Stimulated activated CD8-positive, alpha-beta memory T cell treated with anti-CD3 and anti-CD28 coated beads, Interleukin-15, amount 100 ng/mL, for 1 hour (primary cell): ENCODE measurements at regions not wholly inside any gene's neighbourhood (a gene's known extent, or its start where the extent isn't known, plus 50 kb on each side); places are given as distances from the start of the nearest gene placed in this dataset.

Experiments used
- DNase-seq: peaks from one replicate; pipeline ENCODE4 v3.0.0-alpha.2; 2020; ENCODE audit warnings: low read depth

DNA sequence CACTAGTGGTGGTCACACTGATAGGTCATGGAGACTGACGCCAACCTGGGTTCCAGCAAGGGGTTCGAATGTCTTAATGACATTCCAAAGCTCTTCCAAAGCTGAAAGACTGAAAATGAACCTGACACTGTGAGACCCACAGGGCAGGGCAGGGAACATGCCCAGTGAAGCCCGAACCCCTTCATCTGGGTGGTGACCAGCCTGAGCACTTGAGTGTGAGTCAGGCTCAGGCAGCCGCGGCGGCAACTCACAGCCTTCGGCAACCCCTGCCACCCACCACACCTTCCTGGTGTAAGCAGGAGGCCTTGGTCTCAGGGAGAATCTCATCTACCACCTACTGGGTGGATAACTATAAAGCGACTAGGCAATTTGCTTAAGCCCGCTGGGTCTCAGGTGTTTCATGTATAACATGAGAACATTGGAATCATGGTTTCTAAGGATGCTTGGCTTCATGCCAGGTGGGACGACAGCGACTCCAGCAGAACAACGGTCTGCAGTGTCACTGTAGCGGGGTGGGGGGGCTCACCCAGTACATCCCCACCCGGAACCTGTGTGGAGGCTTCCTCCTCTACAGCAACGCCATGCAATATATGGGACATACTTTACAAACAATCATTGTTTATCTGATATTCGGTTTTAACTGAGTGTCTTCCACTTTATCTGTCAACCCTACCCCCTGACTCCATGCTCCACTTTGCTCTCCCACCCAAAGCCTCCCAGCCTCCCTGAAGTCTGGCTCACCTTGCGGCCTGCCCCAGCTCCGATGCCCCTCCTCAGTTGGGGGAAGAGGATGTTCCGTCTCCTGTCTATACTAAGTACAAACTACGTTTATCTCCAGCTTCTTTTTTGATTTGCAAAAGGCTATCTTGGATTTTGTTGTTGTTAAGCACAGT lies 125.0 kb upstream of the MEF2A start:
- DNase-seq: no peak

DNA sequence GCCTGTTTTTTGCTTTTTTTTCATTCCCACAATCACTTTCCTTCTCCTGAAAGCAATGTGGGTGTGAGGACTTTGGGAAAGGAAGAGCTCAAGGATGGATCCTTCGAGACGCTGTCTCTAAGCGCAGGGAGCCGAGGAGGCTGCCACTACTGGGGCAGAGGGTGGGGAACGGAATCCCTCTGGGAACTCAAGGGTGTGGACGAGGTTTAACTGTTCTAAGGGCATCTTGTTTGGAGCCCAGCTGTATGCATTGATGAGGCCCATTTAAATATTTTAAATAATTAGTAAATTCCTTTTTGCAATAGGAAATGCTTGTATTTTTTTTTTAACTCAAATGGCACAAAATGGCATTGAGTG lies 124.4 kb upstream of the MEF2A start:
- DNase-seq: no peak

DNA sequence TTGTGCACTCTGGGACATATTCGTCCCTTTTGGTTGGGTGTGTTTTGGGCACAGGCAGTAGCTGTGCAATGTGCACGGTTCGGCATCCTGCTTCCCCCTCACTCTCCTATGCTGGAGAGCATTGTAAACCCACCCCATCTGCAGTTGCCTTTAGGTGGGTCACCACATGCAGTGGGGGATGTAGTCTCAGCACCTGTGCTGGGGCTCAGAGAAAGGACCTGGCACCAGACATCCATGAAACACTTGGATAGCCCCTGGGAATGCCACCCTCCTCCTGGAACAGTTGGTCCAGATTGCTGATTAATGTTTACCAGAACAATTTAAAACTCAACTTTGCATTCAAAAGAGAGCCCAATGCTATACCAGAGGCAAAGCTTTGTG lies 123.9 kb upstream of the MEF2A start:
- no peak for DNase-seq

DNA sequence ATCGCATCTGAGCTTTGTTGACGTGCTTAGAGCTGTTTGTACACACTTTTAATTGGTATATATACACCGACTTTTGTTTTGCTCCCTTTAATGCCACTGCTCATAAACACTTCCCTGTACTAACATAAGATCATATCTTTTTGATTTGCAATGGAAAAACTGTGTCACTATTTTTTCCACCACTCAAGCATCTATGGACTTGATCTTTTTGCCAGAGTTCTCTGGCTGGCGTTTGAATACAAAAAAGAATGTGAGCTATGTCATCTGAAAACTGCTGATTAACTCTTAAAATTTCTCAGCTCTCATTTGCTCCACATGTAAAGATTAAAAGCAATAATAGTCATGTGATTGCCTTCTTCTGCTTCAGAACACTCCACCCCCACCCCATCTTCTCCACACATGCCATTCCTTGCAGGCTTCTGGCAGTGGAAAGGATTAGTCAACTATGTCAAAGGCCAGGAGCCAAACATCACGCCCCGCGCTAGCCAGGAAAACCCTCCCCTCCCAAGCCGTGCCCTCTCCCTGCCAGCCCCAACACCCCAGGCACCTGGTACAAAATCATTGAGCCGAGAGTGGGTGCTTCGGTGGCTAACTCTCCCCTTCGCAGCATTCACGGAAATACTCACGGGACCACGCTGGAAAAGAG lies 123.4 kb upstream of the MEF2A start:
- no peak for DNase-seq

DNA sequence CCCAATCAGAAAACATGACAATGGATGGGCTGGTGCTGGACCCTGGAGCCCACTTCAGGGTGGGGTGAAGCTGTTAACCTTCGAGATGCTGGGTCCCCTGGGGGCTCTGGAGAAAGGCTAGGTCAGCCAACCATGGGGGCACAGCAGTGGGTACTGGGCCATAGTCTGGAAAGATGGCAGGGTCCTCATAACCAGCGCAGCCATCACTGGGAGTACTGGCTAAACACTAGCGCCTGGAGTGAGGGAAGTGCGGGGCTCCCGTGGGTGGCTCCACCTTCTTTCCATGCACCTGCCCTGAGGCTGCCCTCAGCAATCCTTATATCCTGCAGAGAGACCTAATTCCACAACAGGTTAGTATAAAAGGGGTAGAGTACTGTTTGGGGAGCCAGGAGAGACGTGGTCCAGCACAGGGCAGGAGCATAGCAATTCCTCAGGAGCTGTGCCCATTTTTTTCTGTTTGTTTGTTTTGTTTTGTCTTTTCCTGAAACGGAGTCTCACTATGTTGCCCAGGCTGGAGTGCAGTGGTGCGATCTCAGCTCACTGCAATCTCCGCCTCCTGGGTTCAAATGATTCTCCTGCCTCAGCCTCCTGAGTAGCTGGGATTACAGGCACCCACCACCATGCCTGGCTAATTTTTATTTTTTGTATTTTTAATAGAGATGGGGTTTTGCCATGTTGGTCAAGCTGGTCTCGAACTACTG lies 122.6 kb upstream of the MEF2A start:
- DNase-seq: no peak

DNA sequence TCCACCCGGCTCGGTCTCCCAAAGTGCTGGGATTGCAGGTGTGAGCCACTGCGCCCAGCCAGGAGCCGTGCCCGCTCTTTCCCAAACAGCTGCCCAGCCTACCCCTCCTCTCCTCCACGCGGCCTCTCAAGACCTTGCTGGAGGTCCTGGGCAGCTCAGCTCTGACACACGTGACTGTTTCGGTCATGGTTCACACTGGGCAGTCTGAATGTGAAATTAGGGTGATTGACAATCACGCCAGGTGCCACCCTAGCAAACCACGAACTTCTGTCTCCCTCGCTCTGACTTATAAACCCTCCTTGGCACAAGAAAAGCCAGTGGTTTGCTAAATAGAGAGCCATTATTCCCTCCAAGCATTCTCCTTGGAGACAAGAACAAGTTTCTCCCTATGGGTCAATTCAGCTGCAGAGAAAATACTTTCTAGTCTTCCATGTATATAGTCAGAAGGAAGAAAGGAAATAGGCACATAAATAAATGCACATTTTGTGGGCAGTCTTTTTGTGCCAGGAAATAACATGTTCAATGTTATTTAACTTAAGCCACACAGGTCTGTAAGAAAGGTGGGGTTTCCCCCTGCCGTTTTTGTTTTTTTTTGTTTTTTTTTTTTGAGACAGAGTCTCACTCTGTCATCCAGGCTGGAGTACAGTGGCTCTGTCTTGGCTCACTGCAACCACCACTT lies 121.9 kb upstream of the MEF2A start:
- DNase-seq: no peak

DNA sequence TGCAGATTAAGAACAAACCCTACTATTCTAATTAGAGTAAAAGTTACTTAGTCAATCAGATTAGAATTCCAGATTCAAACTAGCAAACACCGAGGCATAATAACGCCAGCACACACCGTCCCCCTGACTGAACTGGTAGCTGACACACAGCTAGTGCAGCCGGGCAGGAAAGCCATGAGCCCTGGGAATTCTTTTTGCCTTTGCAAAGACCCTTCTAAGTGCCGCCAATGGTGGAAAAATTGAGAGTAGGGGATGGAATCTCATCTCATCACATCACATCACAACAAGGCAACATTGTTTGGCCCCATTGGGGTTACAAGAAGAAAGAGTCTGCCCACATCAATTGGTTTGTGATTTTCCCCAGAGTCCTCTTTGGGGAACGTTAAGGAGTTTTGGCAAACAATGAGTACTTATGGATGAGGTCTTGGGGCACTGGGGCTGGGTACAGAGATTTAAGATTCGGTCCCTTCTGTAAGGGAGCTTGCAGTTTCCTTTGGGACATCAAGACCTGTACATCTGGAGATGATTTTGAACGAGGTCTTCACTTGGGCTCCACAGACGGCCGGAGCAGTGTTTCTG lies 120.4 kb upstream of the MEF2A start:
- no peak for DNase-seq

DNA sequence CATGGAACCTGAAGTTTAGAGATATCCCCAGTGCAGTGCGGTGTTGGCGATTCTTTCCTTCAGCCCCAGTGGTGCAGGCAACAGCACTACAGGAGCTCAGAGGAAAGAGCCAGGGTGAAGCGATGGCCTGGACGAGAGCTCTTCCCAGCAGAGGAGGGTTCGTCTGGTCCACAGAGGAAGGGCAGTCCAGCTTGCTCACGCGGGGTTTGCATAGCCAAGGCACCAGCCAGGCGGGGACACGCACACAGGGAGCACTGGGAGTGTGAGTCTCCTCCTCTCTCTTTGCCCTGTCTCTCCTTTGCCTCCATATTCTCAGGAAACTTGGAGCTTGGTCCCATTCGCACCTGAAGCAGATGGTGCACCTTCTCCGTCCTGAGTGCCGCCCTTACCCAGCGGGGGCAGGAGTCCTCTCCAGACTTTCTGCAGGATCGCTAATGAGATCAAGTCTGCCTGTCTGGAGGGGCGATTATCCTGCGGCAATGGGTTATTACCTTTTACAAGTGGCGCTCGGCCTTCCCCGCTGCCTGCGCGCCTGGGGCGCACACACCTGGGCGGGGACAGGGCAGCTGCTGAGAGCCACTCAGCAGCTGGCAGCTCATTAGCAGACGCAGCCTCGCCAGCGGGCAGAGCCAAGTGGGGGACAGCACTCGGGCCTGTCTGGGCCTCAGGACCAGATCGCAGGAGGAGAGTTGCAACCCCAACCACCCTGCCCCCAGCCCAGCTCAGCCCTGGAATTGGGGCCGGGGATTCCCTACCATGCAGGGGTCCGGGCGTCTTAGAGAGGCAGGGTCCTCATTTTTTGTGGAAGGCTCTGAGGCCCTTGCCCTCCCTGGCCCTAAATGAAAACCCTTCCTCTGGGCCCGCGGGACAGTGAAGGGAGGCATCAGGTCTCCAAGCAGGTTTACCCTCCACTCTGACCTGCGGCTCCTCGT lies 119.0 kb upstream of the MEF2A start:
- DNase-seq: no peak

DNA sequence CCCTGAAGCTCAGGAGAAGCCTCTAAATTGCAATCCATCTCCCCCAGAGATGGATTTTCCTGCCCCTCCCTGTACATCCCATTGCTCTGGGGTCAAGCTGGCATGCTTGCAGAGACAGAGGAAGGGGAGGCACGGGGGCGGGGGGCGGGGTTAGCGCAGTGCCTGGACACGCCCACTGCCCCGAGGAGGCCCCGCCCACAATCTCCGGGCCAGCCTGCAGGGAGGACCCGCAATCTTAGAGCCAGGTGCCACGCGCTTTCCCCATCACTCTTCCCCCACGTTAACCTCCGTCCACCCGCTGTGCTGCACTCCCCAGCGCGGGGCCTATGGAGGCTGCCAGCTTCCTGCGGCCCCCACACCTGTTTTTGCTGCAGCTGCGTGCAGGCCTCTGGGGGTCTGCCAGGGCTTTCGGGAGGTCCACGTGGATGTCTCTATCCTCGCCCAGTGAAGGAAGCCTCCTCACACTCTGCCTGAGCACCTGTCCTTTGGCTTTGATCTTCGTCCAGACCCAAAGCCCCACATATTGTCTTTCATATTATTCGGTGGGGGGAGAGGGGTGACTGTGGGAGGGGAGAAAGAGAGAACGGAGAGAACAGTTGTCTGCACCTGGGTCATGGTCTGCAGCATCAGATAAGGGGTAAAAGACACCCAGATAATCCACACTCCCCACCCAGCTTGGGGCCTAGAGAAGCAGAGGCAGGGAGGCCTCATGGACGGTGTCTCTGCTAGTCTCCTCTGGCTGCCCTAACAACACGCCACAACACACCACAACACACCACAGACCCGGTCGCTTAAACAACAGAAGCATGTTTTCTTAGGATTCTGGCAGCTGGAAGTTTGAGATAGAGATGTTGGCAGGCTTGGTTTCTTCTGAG lies 118.0 kb upstream of the MEF2A start:
- DNase-seq: no peak

DNA sequence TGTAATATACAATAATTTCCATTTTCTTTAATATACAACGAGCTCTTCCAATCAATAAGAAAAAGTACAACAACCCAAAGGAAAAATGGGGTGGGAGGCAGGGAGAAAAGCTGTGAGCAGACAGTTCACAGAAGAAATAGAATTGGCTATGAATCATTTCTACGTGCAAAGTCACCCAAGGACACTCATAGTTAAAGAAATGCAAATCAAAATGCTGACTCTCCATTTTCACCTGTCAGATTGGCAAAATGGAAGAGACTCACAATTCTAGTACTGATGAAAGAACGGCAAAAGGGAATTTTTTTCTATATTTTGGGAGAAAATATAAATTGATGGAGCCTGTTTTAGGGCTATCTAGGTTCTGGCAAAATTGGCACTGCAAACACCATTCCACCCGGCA lies 116.3 kb upstream of the MEF2A start:
- DNase-seq: no peak

DNA sequence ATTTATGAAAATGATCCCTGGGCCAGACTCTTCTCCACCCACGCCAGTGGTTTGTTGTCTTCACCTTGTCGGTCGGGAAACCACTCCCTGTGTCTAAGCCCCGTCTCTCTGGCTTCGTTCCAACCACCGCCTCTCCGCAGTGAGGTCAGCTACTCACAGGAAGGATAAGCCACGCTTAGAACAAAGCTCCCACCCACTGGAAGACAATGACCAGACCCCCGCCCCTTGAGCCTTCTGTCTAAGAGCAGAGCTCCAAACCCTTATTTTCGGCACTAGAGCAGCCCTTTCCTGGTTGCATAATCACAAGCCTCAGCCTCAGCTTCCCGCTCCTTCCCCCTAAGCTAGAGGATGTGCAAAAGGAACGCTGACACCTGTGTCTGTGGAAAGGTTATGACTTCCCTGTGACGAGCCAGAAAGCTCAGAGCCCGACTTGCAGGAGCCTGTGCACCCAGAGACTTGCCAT lies 114.9 kb upstream of the MEF2A start:
- peak; percentile 25 for DNase-seq

DNA sequence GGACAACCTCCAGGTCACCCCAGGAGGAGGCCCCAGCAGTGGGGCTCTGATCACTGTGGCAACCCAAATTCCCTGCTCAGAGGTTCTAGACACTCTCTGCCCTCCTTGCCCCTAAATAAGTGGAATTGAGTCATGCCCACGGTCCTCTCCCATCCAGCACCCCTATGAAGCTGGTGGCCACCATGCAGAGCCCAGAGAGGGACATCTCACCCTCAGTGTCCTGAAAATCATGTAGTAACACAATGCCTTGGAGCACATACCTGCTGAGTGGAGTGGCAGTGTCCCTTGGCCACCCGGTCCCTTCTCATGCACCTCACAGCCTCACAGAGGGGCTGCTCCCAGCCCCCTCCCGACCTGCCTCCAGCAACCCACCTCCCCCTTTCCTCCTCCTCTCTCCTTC lies 114.3 kb upstream of the MEF2A start:
- no peak for DNase-seq

DNA sequence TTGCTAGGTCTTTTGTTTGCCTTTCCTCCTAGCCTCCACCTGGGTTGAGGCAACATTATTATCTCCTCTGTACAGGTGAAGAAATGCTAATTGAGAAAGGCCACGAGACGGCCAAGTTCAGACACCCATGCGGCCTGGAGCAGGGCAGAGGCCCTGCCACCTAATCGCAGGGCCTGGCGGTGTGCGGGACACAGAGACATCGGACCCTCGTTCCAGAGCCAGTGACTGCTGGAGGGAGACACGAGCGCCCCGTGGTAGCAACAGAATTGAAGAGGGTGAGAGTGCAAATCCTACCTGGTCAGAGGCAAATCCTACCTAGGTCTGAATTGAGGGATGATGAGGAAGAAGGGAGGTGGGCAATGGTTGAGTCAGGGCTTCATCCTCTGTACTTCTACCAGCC lies 113.8 kb upstream of the MEF2A start:
- DNase-seq: no peak

DNA sequence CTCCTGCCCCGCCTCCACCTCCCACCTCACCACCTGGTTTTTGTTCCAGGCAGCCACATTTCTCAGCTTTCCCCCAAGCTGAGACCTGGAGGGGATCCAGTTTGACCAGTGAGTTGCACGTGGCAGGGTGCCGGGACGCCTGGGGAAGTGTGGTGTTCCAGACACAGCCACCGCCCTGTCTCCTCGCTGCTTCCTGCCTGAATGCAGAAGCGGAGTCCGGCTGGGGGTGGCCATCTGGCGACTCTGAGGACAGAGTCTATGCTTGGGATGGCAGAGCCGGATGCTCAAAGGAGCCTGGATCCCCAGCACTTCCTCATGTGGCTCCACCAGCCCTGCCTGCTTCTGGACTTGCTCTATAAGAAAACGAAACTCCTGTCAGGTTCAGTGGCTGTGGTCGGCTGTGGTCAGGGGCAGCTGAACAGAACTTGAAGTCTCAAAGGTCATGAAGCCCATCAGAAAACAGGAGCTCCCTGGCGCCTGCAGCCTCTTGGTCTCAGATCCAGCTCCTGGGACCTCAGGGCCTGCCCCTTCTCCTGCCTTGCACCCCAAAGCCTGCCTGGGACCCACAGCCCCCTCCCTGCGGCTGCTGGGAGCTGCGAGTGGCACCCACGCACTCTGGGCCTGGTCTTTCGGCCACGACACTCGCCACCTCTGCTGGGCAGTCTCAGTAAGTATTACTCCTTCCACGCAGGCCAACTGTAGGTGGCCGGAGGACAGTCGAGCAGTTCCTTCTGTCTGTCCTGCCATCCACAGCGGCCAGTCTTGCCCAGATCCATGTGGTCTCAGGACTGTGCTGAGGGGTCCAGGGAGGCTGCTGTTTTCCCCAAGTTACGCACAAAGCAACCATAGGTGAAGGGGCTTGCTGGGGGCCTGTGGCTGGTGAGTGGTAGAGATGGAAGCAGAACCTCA lies 112.8 kb upstream of the MEF2A start:
- no peak for DNase-seq

DNA sequence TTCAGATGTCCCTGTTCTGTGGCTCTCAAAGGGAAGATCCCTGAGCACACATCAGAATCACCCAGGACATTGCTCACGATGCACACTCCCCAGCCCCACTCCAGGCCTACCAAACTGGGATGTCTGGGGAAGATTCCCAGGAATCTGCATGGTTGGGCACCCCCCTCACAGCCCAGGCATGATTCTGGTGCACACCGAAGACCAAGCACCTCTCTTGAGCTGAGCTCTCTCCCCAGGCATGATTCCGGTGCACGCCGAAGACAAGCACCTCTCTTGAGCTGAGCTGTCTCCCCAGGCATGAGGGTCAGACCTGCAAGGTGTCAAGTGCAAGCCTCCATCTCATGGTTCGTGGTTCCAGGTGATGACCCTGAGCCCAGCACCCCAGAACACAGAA lies 112.2 kb upstream of the MEF2A start:
- no peak for DNase-seq

DNA sequence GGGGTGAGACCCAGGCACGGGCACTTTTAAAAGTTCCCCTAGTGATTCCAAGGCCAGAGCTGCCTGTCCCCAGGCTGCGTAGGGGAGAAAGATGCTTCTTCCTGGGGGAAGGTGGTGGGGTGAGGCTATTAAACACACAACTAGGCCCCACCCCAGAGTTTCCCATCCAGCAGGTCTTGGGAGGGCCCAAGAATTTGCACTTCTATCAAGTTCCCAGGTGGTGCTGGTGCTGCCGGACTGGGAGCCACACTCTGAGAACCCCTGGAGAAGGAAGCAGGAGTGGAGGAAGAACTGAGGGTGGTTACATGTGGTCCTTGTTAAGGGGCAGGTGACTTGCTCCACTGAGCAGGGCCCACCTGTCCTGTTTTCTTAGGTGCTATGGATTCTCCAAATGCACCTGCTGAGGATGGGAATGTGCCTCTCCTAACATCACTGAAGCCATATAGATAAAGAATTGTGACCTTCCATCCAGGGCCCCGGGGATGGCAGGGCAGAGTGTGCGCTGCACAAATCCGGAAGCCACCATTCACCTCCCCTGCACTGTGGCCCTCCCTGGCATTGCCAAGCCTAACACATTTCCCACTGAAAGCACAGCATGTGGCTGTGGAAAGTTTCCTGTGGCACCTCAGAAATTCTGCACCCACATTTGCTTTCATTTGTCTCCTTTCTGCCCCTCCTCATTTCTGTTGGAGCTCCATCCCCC lies 111.5 kb upstream of the MEF2A start:
- no peak for DNase-seq

DNA sequence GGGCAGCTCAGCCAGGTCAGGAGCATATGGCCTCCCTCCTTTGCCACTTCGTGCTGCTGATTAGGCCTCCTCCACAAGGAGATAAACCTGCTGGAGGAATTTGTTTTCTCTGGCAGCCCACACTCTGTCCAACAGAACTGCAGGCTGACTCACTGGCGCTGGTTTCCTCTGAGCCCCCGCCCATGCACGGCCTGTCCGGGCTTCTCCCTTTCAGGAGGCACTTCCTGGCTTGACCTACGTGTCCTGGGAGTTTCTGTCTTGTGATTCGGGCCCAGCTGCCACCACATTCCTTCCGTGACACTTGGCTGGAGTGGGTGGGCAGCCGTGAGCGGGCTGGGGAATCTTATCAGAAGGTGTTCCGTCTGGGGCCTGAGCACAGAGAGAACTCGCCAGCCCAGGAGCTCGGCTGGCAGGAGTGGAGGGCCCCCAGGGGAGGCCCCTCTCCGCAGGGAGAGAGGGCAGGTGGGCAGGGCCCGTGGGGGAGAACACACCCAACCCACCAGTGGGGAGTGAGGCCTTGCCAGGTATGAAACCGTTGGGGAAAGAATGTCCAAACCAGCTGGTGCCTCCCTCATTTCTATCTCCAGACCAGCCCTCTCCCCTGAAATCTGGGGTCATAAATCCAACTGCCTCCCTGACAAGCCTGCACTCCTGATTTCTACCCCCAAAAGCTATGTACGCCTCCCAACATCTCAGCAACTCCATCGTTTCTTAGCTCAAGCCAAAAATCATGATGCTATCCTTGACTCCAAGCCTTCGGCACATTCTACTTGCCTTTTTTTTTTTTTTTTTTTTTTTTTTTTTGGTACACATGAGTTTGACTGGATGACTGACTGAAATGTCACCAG lies 110.6 kb upstream of the MEF2A start:
- no peak for DNase-seq
